ENCODE measurements at regions not wholly inside any gene's neighbourhood (a gene's known extent, or its start where the extent isn't known, plus 50 kb on each side); places are given as distances from the start of the nearest gene placed in this dataset.

GRCh38 chr6:138673346-138674014 lies 100.1 kb upstream of the CCDC28A start:
- no peaks in the 10 kb centered on the region for H3K27me3 ChIP-seq (replicated peaks in 1 of 2; ENCODE audit: control insufficient read depth in 2 of 2, insufficient read depth in 2 of 2, low read length in 1 of 2)
- no peak overlapping the region for H3K4me3 ChIP-seq
- intact Hi-C loops (cut with micrococcal nuclease; ENCODE audit: unreplicated experiment) (no loop called here), in situ Hi-C loops (cut with MboI) (no loop called here)
- TF ChIP-seq SP1 (IDR thresholded peaks at IDR 0.05; ENCODE audit: low read depth, low read length): no peak
- no peak for TF ChIP-seq ZNF24 (IDR thresholded peaks at IDR 0.05)
- no peak for TF ChIP-seq SMC3 (IDR thresholded peaks at IDR 0.05; ENCODE audit: borderline replicate concordance, low read length)
- TF ChIP-seq CHD1 (IDR thresholded peaks at IDR 0.05; ENCODE audit: low read depth, low read length): no peak
- no peak for TF ChIP-seq RAD51 (IDR thresholded peaks at IDR 0.05)
- TF ChIP-seq CREM (IDR thresholded peaks at IDR 0.05; ENCODE audit: low read depth): no peak
- no peak for TF ChIP-seq WRNIP1 (IDR thresholded peaks at IDR 0.05; ENCODE audit: borderline replicate concordance, low read depth, low read length)
- TF ChIP-seq USF2 (IDR thresholded peaks at IDR 0.05; ENCODE audit: borderline replicate concordance, low read depth, low read length): no peak
- TF ChIP-seq MXI1 (IDR thresholded peaks at IDR 0.05; ENCODE audit: low read depth, low read length): no peak
- no peak for TF ChIP-seq SKIL (IDR thresholded peaks at IDR 0.05; ENCODE audit: low read depth, poor library complexity, severe bottlenecking)
- TF ChIP-seq ZZZ3 (IDR thresholded peaks at IDR 0.05; ENCODE audit: control insufficient read depth, insufficient read length, low read depth): no peak
- RAD21 ChIA-PET (ENCODE audit: unreplicated experiment): interaction anchor here (0.7 to 2.1 kb wide), 13 partner anchors 12 to 557 kb away, joined by 3 to 6 read pairs (median 5); no protein-coding TSS in a partner anchor
- H3K79me2 ChIP-seq (ENCODE audit: control insufficient read depth, insufficient read depth, low read length): no peaks in the 10 kb centered on the region
- no peaks in the 10 kb centered on the region for H4K20me1 ChIP-seq (ENCODE audit: control insufficient read depth, insufficient read depth)
- no peak overlapping the region for H2AFZ ChIP-seq (ENCODE audit: control insufficient read depth, low read depth, low read length)
- WGBS (ENCODE audit: insufficient coverage, insufficient replicate concordance, low lambda C conversion rate, missing lambda C conversion rate): 3% methylated on average over 2 of the region's 2 CpGs
- no peaks in the 10 kb centered on the region for H3K4me1 ChIP-seq (ENCODE audit: control insufficient read depth, insufficient read depth, low read length)
- no peaks in the 10 kb centered on the region for H3K9me3 ChIP-seq (replicated peaks; ENCODE audit: control insufficient read depth, insufficient read depth, low read length)
- H3K9ac ChIP-seq (ENCODE audit: control insufficient read depth, insufficient read depth, low read length): no peak overlapping the region
- BruUV-seq (replicated peaks): no TSS peak
- CTCF ChIA-PET: interaction anchor here (0.7 to 10.3 kb wide), 14 partner anchors 8 to 98 kb away, joined by 3 to 77 read pairs (median 6); no protein-coding TSS in a partner anchor
- FAIRE-seq (no peak), ATAC-seq (no peak), DNase-seq (ENCODE audit: low read depth, low spot score) (no peak)
- H3K4me2 ChIP-seq (ENCODE audit: control insufficient read depth, insufficient read depth): no peak overlapping the region
- H3K36me3 ChIP-seq (ENCODE audit: control insufficient read depth in 2 of 2, insufficient read depth in 2 of 2, low read length in 1 of 2): no peaks in the 10 kb centered on the region
- SMC1A ChIA-PET (ENCODE audit: uncharacterized antibody, unreplicated experiment): interaction anchor here (0.6 to 5.9 kb wide), 24 partner anchors 9 to 1622 kb away, joined by 3 to 32 read pairs (median 6); no protein-coding TSS in a partner anchor
- POLR2A ChIA-PET: interaction anchor here (0.6 to 2.4 kb wide), 8 partner anchors 8 to 975 kb away, joined by 3 to 8 read pairs (median 5); no protein-coding TSS in a partner anchor
- H3K27ac ChIP-seq (ENCODE audit: control insufficient read depth, insufficient read depth): no peak overlapping the region

All from GM12878 (cell line).